ENCODE measurements at regions not wholly inside any gene's neighbourhood (a gene's known extent, or its start where the extent isn't known, plus 50 kb on each side); places are given as distances from the start of the nearest gene placed in this dataset.

GRCh38 chr16:76941113-76941512, 249.9 kb upstream of the MON1B start:
- ATAC-seq (no peak), DNase-seq (no peak)
- H3K9me3 Mint-ChIP-seq = peaks cover 7% of the 10 kb centered on the region
- no peak overlapping the region for H3K27ac Mint-ChIP-seq
- no peaks in the 10 kb centered on the region for H3K36me3 Mint-ChIP-seq (ENCODE audit: low read depth)
- H3K27me3 Mint-ChIP-seq = peaks cover 3% of the 10 kb centered on the region
- no peak overlapping the region for H3K4me3 Mint-ChIP-seq
- H3K4me1 Mint-ChIP-seq = no peaks in the 10 kb centered on the region

DNA sequence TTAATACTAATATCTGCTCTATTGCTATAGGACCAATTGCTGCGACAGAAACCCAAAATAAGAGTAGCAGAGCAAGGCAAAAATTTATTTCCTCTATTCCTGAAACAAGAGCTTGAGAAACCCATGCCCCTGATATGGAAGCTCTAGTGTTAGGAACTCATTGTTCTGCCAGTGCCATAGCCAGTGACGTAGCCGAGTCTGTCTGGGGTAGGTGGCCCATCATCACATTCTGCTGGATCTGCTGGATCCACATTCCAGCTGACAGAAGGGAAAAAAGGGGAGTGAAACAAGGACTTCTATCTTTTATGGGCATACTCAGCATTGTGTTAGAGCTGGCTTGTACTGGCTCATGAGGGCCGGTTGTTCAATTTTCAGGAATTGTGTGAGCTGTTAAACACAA, 248.9 kb upstream of the MON1B start:
- no peaks in the 10 kb centered on the region for H3K4me1 Mint-ChIP-seq
- no peak overlapping the region for H3K27ac Mint-ChIP-seq
- peaks cover 5% of the 10 kb centered on the region for H3K9me3 Mint-ChIP-seq
- ATAC-seq = no peak
- no peak for DNase-seq
- H3K27me3 Mint-ChIP-seq = peaks cover 3% of the 10 kb centered on the region
- no peak overlapping the region for H3K4me3 Mint-ChIP-seq
- no peaks in the 10 kb centered on the region for H3K36me3 Mint-ChIP-seq (ENCODE audit: low read depth)

DNA sequence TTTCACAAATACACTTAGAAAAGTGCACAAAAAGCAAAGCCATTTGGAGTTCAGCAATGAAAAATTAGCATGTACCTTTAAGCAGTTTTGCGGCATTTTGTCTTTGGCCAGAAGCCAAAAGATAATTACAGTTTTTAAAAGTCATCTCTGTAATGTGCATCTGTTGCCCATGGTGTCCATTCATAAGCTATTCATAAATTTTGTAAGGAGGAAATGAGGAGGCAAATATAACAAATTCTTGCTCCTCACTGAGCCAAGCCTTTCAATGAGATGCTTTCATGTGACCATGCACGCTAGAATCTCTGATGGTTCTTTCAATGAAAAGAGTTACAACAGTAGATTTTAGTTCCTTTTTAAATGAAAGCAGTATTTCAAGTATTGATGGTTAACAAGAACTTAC, 247.1 kb upstream of the MON1B start:
- H3K4me1 Mint-ChIP-seq = no peaks in the 10 kb centered on the region
- DNase-seq (no peak), ATAC-seq (no peak)
- H3K27me3 Mint-ChIP-seq = peaks cover 1% of the 10 kb centered on the region
- no peak overlapping the region for H3K4me3 Mint-ChIP-seq
- no peaks in the 10 kb centered on the region for H3K36me3 Mint-ChIP-seq (ENCODE audit: low read depth)
- H3K9me3 Mint-ChIP-seq = peaks cover 3% of the 10 kb centered on the region
- H3K27ac Mint-ChIP-seq = no peak overlapping the region

GRCh38 chr16:76946879-76947278, 244.1 kb upstream of the MON1B start:
- no peak for ATAC-seq

GRCh38 chr16:76947749-76948148, 243.2 kb upstream of the MON1B start:
- Mint-ChIP-seq H3K9me3 (peaks cover 19% of the 10 kb centered on the region), H3K4me1 (no peaks in the 10 kb centered on the region), H3K27me3 (no peaks in the 10 kb centered on the region), H3K4me3 (no peak overlapping the region), H3K27ac (no peak overlapping the region), H3K36me3 (ENCODE audit: low read depth) (no peaks in the 10 kb centered on the region)
- no peak for ATAC-seq
- no peak for DNase-seq

More at GRCh38 chr16:76946879-76947278, 244.1 kb upstream of the MON1B start:
- no peak overlapping the region for H3K4me3 Mint-ChIP-seq
- no peaks in the 10 kb centered on the region for H3K4me1 Mint-ChIP-seq
- H3K36me3 Mint-ChIP-seq (ENCODE audit: low read depth) = no peaks in the 10 kb centered on the region
- H3K27ac Mint-ChIP-seq = no peak overlapping the region
- H3K27me3 Mint-ChIP-seq = no peaks in the 10 kb centered on the region
- no peak for DNase-seq
- H3K9me3 Mint-ChIP-seq = peaks cover 17% of the 10 kb centered on the region

GRCh38 chr16:76955629-76956028, 235.4 kb upstream of the MON1B start:
- Mint-ChIP-seq H3K4me3 (no peak overlapping the region), H3K9me3 (peaks cover 14% of the 10 kb centered on the region), H3K36me3 (ENCODE audit: low read depth) (no peaks in the 10 kb centered on the region), H3K27me3 (no peaks in the 10 kb centered on the region), H3K27ac (no peak overlapping the region), H3K4me1 (no peaks in the 10 kb centered on the region)
- ATAC-seq (no peak), DNase-seq (no peak)

- DNase-seq = no peak
- H3K27me3 Mint-ChIP-seq = no peaks in the 10 kb centered on the region
- H3K4me3 Mint-ChIP-seq = no peak overlapping the region
- H3K27ac Mint-ChIP-seq = no peak overlapping the region
- H3K9me3 Mint-ChIP-seq = peaks cover 13% of the 10 kb centered on the region
- no peak for ATAC-seq
- no peaks in the 10 kb centered on the region for H3K4me1 Mint-ChIP-seq
- H3K36me3 Mint-ChIP-seq (ENCODE audit: low read depth) = no peaks in the 10 kb centered on the region
These were observed 234.6 kb upstream of the MON1B start for GRCh38 chr16:76956394-76956793.

GRCh38 chr16:76956841-76957240, 234.1 kb upstream of the MON1B start:
- no peak for DNase-seq
- Mint-ChIP-seq H3K9me3 (peaks cover 9% of the 10 kb centered on the region), H3K36me3 (ENCODE audit: low read depth) (no peaks in the 10 kb centered on the region), H3K4me1 (no peaks in the 10 kb centered on the region), H3K4me3 (no peak overlapping the region), H3K27me3 (no peaks in the 10 kb centered on the region), H3K27ac (no peak overlapping the region)
- ATAC-seq = no peak

GRCh38 chr16:76959166-76959565, 231.8 kb upstream of the MON1B start:
- ATAC-seq (no peak), DNase-seq (no peak)
- Mint-ChIP-seq H3K27me3 (no peaks in the 10 kb centered on the region), H3K36me3 (ENCODE audit: low read depth) (no peaks in the 10 kb centered on the region), H3K9me3 (peaks cover 7% of the 10 kb centered on the region), H3K4me3 (no peak overlapping the region), H3K4me1 (no peaks in the 10 kb centered on the region), H3K27ac (no peak overlapping the region)

DNA sequence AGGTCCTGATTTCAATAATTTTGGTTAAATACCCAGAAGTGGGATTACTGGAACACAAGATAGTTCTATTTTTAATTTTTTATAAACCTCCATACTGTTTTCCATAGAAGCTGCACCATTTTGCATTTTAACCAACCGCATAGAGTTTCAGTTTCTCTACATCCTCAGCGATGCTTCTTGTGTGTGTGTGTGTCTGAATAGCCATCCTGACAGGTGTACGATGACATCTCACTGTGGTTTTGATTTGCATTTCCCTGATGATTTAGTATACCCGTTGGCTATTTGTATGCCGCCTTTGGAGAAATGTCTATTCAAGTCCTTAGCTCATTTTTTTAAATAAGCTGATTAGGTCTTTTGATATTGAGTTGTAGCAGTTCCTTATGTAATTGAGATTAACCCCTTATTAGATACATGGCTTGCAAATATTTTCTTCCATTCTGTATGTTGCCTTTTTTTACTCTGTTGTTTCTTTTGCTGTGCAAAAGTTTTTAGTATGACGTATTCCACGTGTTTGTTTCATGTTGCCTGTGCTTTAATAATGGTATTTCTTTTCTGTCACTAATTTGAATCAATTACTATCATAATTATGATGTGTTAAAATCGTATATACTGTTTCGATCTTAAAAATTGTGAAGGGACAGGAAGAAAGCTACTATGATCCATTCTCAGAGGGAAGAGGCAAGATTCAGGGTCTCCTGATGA, 227.2 kb upstream of the MON1B start:
- ATAC-seq (no peak), DNase-seq (no peak)
- no peaks in the 10 kb centered on the region for H3K4me1 Mint-ChIP-seq
- no peak overlapping the region for H3K4me3 Mint-ChIP-seq
- H3K36me3 Mint-ChIP-seq (ENCODE audit: low read depth) = no peaks in the 10 kb centered on the region
- no peak overlapping the region for H3K27ac Mint-ChIP-seq
- no peaks in the 10 kb centered on the region for H3K27me3 Mint-ChIP-seq
- no peaks in the 10 kb centered on the region for H3K9me3 Mint-ChIP-seq

DNA sequence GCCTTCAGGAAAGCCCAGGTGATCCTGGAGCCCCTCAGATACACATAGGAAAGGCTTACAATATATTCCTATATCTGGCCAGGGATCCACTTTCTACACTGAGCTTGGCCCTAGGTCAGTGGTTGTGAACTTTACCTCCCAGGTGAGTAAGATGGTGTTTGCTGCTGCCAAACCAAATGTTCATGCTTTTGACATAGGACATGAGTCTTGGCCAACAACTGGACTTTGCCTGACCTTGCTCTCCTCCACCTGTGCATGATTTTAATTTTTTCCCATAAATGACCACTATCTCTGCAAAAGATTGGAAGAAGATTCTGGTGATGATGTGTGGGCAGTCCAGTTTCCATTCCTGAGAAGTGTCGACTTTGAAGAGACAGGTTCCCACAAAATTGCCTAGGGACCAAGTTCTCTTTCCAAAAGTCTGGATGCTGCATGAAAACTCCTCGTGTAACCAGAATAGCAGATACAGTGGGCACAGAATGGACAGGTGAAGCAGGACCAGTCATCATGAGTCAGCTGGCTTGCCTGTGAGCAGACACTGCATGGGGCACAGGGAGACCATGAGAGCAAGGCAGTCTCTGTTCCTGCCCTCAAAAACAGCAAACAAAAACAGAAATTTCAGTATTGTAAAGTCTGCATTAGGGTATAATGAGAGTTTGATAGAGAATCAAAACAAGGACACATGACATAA, 226.4 kb upstream of the MON1B start:
- H3K9me3 Mint-ChIP-seq = no peaks in the 10 kb centered on the region
- no peak overlapping the region for H3K27ac Mint-ChIP-seq
- H3K4me3 Mint-ChIP-seq = no peak overlapping the region
- DNase-seq (no peak), ATAC-seq (no peak)
- no peaks in the 10 kb centered on the region for H3K36me3 Mint-ChIP-seq (ENCODE audit: low read depth)
- H3K4me1 Mint-ChIP-seq = no peaks in the 10 kb centered on the region
- no peaks in the 10 kb centered on the region for H3K27me3 Mint-ChIP-seq

DNA sequence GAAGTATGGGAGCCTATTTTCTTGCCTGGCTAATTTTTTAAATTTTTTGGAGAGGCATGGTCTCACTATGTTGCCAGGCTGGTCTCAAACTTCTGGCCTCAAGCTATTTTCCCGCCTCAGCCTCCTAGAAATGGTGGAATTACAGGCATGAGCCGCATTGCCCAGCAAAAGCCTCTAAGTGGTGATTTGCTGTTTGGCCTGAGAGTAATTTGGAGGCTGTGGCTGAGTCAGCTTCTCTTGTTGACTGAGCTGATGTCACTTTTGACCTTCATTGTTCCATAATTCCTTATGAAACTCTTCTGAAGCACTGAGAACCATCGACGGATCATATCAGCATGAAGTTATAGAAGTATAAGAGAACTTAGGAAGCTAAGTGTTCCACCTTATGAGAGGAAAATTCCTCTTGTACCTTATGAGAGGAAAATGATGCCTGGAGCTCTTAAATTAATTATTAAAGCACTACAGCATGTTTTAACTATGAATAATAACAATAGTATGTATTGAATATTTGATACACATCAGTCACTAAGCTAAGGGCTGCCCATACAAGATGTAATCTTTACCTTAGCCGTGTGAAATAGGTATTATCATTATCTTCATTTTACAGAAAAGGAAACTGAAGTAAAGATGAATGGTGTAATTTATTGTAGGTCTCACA, 220.8 kb upstream of the MON1B start:
- H3K36me3 Mint-ChIP-seq (ENCODE audit: low read depth) = no peaks in the 10 kb centered on the region
- H3K27ac Mint-ChIP-seq = no peak overlapping the region

DNA sequence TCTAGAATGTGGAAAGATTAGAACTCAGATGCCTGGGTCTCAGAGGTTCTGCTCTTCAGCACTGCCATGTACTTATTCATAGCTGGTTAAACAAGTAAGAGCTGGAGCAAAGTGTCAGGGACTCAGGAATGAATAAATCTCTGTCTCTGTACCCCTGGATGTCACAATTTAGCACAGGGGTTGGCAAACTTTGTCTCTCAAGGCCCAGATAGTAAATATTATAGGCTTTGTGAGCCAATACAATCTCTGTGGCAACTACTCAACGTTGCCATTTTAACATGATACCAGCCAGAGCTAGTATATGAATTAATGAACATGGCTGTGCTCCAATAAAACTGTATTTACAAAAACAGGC, 220.3 kb upstream of the MON1B start:
- H3K36me3 Mint-ChIP-seq (ENCODE audit: low read depth) = no peaks in the 10 kb centered on the region
- DNase-seq = no peak
- no peak overlapping the region for H3K4me3 Mint-ChIP-seq
- no peak for ATAC-seq
- H3K9me3 Mint-ChIP-seq = no peaks in the 10 kb centered on the region
- no peak overlapping the region for H3K27ac Mint-ChIP-seq
- peaks cover 2% of the 10 kb centered on the region for H3K27me3 Mint-ChIP-seq
- H3K4me1 Mint-ChIP-seq = no peaks in the 10 kb centered on the region

More for the DNA sequence above, 220.8 kb upstream of the MON1B start:
- Mint-ChIP-seq H3K27me3 (peaks cover 2% of the 10 kb centered on the region), H3K9me3 (no peaks in the 10 kb centered on the region), H3K4me3 (no peak overlapping the region), H3K4me1 (no peaks in the 10 kb centered on the region)
- ATAC-seq = no peak
- no peak for DNase-seq

- H3K27me3 Mint-ChIP-seq = peaks cover 2% of the 10 kb centered on the region
- no peak for DNase-seq
- H3K36me3 Mint-ChIP-seq (ENCODE audit: low read depth) = no peaks in the 10 kb centered on the region
- peaks cover 4% of the 10 kb centered on the region for H3K9me3 Mint-ChIP-seq
- H3K27ac Mint-ChIP-seq = no peak overlapping the region
- H3K4me3 Mint-ChIP-seq = no peak overlapping the region
- ATAC-seq = peak; percentile 88
- peaks cover 3% of the 10 kb centered on the region for H3K4me1 Mint-ChIP-seq
These were observed 214.9 kb upstream of the MON1B start for GRCh38 chr16:76976101-76976500.

- Mint-ChIP-seq H3K27me3 (peaks cover 2% of the 10 kb centered on the region), H3K4me1 (peaks cover 3% of the 10 kb centered on the region), H3K27ac (no peak overlapping the region), H3K9me3 (peaks cover 4% of the 10 kb centered on the region), H3K36me3 (ENCODE audit: low read depth) (no peaks in the 10 kb centered on the region), H3K4me3 (no peak overlapping the region)
- DNase-seq = no peak
- ATAC-seq = no peak
These were observed 214.2 kb upstream of the MON1B start for GRCh38 chr16:76976756-76977155.
